PC-9 (cell line): ENCODE measurements at regions not wholly inside any gene's neighbourhood (a gene's known extent, or its start where the extent isn't known, plus 50 kb on each side); places are given as distances from the start of the nearest gene placed in this dataset.

Source experiments
- BruUV-seq: library from RNA; stranded (reverse); fragments of 400-500 nt; replicated peaks from 2 replicates; lab custom pipeline; 2021; lab: Mats Ljungman, UMichigan
- CTCF ChIA-PET: fragments of 300-600 bp; sonication (Branson Sonifier 250); formaldehyde crosslinking; loops from one replicate; lab custom pipeline; 2022; ENCODE audit warnings: antibody characterized with exemption; lab: Charles Lee
- POLR2A ChIA-PET: fragments of 300-600 bp; sonication (Branson Sonifier 250); formaldehyde crosslinking; loops from one replicate; lab custom pipeline; 2022; ENCODE audit warnings: antibody characterized with exemption; ENCODE audit not compliant: unreplicated experiment; lab: Charles Lee
- DNase-seq, 2 experiments: peaks; one replicate each; pipeline versions ENCODE4 v3.0.0 to v3.0.0-alpha.2; 2015 to 2022; ENCODE audit warnings: mixed read lengths in 1 of 2
- H2AFZ ChIP-seq: fragments of 200-600 bp; sonication (generic); 2 replicates; pipeline ENCODE4 v1.8.1; 2017; ENCODE audit warnings: antibody characterized with exemption
- H3F3A ChIP-seq: fragments of 200-600 bp; sonication (generic); 2 replicates; pipeline ENCODE4 v1.8.1; 2017; ENCODE audit warnings: antibody characterized with exemption, mild to moderate bottlenecking, low read depth; ENCODE audit not compliant: insufficient read depth
- H3K27ac ChIP-seq: fragments of 200-600 bp; sonication (generic); 2 replicates; pipeline ENCODE4 v1.6.1; 2016; ENCODE audit warnings: mixed run types
- H3K27me3 ChIP-seq: fragments of 200-600 bp; sonication (generic); 2 replicates; pipeline ENCODE4 v1.6.1; 2016; ENCODE audit warnings: low read depth, mixed run types; ENCODE audit not compliant: insufficient read depth
- H3K36me3 ChIP-seq: fragments of 200-600 bp; sonication (generic); 2 replicates; pipeline ENCODE4 v1.6.1; 2016; ENCODE audit warnings: low read depth, mixed run types
- H3K4me1 ChIP-seq: fragments of 200-600 bp; sonication (generic); replicated peaks from 2 replicates; pipeline ENCODE4 v1.6.1; 2016; ENCODE audit warnings: mixed run types; ENCODE audit not compliant: insufficient read depth
- H3K4me2 ChIP-seq: fragments of 200-600 bp; sonication (generic); 2 replicates; pipeline ENCODE4 v1.6.1; 2017; ENCODE audit warnings: mixed run types
- H3K4me3 ChIP-seq: fragments of 200-600 bp; sonication (generic); 2 replicates; pipeline ENCODE4 v1.6.1; 2016; ENCODE audit warnings: mixed run types
- H3K79me2 ChIP-seq: fragments of 200-600 bp; sonication (generic); 2 replicates; pipeline ENCODE4 v1.6.1; 2017; ENCODE audit warnings: low read depth, mixed run types
- H3K9me2 ChIP-seq: fragments of 200-600 bp; sonication (generic); 2 replicates; pipeline ENCODE4 v1.8.1; 2017; ENCODE audit warnings: mild to moderate bottlenecking; ENCODE audit not compliant: insufficient read depth
- H3K9me3 ChIP-seq: fragments of 200-600 bp; sonication (generic); 2 replicates; pipeline ENCODE4 v1.8.1; 2016; ENCODE audit warnings: low read depth; ENCODE audit not compliant: insufficient read depth
- H4K20me1 ChIP-seq: fragments of 200-600 bp; sonication (generic); 2 replicates; pipeline ENCODE4 v1.8.1; 2017; ENCODE audit not compliant: insufficient read depth
- EZH2 ChIP-seq: fragments of 200-600 bp; sonication (generic); IDR thresholded peaks from 2 replicates; pipeline ENCODE4 v1.8.0; 2017; ENCODE audit warnings: antibody characterized with exemption, low read depth
- intact Hi-C: fragments of 100-400 bp; cut with micrococcal nuclease; formaldehyde crosslinking; loops from one replicate; pipeline ENCODE4 v1.10.0; 2022; ENCODE audit not compliant: unreplicated experiment
- TF ChIP-seq, protein P1 (sequence below): fragments of 200-600 bp; sonication (generic); conservative IDR thresholded peaks from 2 replicates; pipeline ENCODE4 v1.6.1; 2017; ENCODE audit warnings: mixed run types, antibody characterized with exemption, mild to moderate bottlenecking, moderate library complexity

DNA sequence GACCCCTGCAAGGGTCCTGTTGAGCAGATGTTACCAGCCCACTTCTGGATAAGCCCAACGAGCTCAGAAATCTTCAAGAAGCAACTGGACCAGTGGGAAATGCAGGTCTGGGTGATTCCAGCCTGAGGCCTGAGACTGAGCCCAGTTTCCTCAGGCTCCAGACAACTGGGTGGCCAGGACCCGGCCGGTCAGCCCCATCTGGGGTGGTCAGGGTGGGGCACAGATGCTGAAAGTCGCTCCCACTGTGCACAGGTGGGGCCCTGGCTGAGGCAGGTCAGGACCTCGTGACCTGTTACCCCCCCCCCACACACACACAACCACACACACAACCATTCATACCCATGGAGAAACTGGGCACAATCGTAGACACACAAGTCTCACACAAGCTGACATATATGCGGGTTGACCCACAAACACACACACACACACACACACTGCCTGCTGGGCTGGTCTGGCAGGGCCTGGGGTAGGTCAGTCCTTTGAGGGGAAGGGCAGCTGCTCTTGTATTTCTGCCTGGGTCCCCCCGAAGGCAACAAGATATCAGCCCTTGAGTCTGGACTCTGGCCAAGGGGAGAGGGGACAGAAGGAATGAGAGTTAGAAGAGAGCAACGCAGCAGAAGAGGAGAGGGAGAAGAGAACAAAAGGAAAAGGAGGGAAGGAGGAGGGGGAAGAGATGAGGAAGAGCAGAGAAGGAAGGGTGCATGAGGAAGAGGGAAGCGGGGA is 99.0 kb upstream of the CDH5 start:
- no peak overlapping the region for H2AFZ ChIP-seq
- peaks cover 18% of the 10 kb centered on the region for H3K4me1 ChIP-seq
- no peaks in the 10 kb centered on the region for H3K9me3 ChIP-seq
- DNase-seq, result no peak
- peaks cover 3% of the 10 kb centered on the region; the same call in 1 of the 2 replicates for H3K27me3 ChIP-seq
- no peaks in the 10 kb centered on the region for H3K36me3 ChIP-seq
- no peaks in the 10 kb centered on the region for H3K9me2 ChIP-seq
- BruUV-seq, result no TSS peak
- H3K27ac ChIP-seq, result no peak overlapping the region
- no peaks in the 10 kb centered on the region for H4K20me1 ChIP-seq
- H3K4me2 ChIP-seq, result no peak overlapping the region
- ChIA-PET CTCF (no interaction called here), POLR2A (no interaction called here)
- intact Hi-C loops, result no loop called here
- H3K4me3 ChIP-seq, result no peak overlapping the region
- H3F3A ChIP-seq, result peaks cover 7% of the 10 kb centered on the region; the same call in 1 of the 2 replicates
- TF ChIP-seq, protein P1, sequence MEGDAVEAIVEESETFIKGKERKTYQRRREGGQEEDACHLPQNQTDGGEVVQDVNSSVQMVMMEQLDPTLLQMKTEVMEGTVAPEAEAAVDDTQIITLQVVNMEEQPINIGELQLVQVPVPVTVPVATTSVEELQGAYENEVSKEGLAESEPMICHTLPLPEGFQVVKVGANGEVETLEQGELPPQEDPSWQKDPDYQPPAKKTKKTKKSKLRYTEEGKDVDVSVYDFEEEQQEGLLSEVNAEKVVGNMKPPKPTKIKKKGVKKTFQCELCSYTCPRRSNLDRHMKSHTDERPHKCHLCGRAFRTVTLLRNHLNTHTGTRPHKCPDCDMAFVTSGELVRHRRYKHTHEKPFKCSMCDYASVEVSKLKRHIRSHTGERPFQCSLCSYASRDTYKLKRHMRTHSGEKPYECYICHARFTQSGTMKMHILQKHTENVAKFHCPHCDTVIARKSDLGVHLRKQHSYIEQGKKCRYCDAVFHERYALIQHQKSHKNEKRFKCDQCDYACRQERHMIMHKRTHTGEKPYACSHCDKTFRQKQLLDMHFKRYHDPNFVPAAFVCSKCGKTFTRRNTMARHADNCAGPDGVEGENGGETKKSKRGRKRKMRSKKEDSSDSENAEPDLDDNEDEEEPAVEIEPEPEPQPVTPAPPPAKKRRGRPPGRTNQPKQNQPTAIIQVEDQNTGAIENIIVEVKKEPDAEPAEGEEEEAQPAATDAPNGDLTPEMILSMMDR, result no peak
- no peaks in the 10 kb centered on the region for H3K79me2 ChIP-seq

DNA sequence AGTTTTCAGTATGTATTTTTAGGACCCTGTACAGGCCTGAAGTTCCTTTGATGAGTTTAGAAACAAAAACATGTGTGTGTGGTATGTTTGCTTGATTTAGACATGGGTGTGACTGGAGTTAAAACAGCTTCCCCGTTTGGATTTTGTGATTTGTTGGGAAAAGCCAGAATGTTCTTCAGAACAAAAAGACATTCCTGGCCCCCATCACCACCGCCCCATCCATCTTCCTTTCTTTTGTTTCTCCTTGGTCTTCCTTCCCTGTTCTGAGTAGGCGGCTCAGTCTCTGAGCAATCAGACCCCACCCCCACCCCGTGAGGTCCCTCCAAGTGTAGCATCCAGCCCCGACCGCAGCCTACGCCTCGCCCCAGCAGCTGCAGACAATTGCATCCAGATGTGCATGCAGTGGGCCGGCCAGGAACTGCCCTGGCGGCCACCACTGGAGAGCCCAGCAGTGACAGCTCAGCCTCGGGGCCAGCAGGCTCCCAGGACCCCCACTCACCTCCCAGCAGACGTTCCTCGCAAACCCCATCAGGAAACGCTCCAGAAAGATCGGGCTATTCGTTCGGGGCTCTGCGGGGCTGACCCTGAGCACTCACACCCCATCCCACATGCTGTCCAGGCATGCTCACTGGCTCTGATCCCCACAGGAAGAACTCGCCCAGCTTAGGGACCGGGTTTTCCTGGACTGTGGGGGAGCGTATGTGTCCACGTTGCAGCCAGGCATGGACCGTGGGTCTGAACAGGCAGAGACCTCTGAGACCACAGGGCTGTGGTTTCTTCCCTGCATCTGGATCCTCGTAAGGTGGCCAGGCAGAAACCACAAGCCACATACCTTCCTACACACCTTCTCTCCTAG is 99.8 kb upstream of the CDH5 start:
- Histone ChIP-seq H2AFZ (no peak overlapping the region), H3K4me2 (no peak overlapping the region), H4K20me1 (no peaks in the 10 kb centered on the region), H3K4me3 (no peak overlapping the region), H3K9me3 (no peaks in the 10 kb centered on the region), H3K4me1 (peaks cover 12% of the 10 kb centered on the region), H3K36me3 (no peaks in the 10 kb centered on the region), H3K9me2 (no peaks in the 10 kb centered on the region), H3F3A (peaks cover 7% of the 10 kb centered on the region; the same call in 1 of the 2 replicates), H3K27ac (no peak overlapping the region), H3K27me3 (peaks cover 5% of the 10 kb centered on the region; the same call in 1 of the 2 replicates), H3K79me2 (no peaks in the 10 kb centered on the region)
- ChIA-PET CTCF (no interaction called here), POLR2A (no interaction called here)
- no peak for DNase-seq
- no peak for TF ChIP-seq EZH2
- TF ChIP-seq, protein P1, result no peak
- BruUV-seq, result no TSS peak
- intact Hi-C loops, result no loop called here

DNA sequence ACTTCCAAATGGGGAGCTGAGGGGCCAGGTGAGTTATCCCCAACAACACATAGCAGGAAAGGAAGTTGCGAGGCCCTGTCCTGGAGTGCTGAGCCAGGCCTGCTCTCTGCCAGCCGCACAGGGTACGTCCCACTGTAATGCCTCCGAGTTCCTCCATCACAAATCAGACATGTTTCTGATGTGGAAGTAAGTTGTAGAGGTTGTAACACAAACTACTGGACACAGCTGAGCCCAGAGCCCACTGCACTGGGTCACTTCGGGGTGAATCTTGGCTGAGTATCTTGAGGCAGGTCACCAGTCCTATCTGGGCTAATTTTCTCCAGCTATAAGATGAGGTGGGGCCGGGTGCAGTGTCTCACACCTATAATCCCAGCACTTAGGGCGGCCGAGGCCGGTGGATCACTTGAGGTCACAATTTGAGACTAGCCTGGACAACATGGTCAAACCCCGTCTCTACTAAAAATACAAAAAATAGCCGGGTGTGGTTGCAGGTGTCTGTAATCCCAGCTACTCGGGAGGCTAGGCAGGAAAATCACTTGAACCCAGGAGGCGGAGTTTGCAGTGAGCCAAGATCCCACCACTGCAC is 100.8 kb upstream of the CDH5 start:
- Histone ChIP-seq H3K36me3 (no peaks in the 10 kb centered on the region), H3K79me2 (no peaks in the 10 kb centered on the region), H3K27me3 (peaks cover 14% of the 10 kb centered on the region; the same call in 1 of the 2 replicates), H3K4me2 (no peak overlapping the region), H3F3A (no peaks in the 10 kb centered on the region; the same call in 1 of the 2 replicates), H4K20me1 (no peaks in the 10 kb centered on the region), H3K4me3 (no peak overlapping the region), H2AFZ (no peak overlapping the region), H3K9me3 (no peaks in the 10 kb centered on the region), H3K4me1 (peaks cover 2% of the 10 kb centered on the region), H3K27ac (no peak overlapping the region), H3K9me2 (no peaks in the 10 kb centered on the region)
- POLR2A ChIA-PET, result no interaction called here
- BruUV-seq, result no TSS peak
- intact Hi-C loops, result no loop called here
- TF ChIP-seq, protein P1, result no peak
- no peak for TF ChIP-seq EZH2
- DNase-seq, result no peak
- CTCF ChIA-PET, result no interaction called here
